H9 (cell line): ENCODE measurements at regions not wholly inside any gene's neighbourhood (a gene's known extent, or its start where the extent isn't known, plus 50 kb on each side); places are given as distances from the start of the nearest gene placed in this dataset.

ENCODE experiments used
- DNase-seq: peaks from one replicate; pipeline ENCODE4 v3.0.0-alpha.2; 2017
- H2AFZ ChIP-seq: one replicate; pipeline ENCODE4 v1.6.1; 2013; ENCODE audit warnings: mild to moderate bottlenecking, low read length, control low read depth, moderate library complexity
- H2AK5ac ChIP-seq: 2 replicates; pipeline ENCODE4 v1.6.1; 2013; ENCODE audit warnings: low read length, control low read depth, mixed read lengths; ENCODE audit not compliant: insufficient read length
- H2BK120ac ChIP-seq: one replicate; pipeline ENCODE4 v1.6.1; 2013; ENCODE audit warnings: low read depth, mild to moderate bottlenecking, low read length, control low read depth, inconsistent platforms; ENCODE audit not compliant: poor library complexity, severe bottlenecking
- H2BK12ac ChIP-seq: 2 replicates; pipeline ENCODE4 v1.6.1; 2013; ENCODE audit warnings: low read length, control low read depth, mixed read lengths, low read depth; ENCODE audit not compliant: insufficient read length
- H2BK15ac ChIP-seq: 2 replicates; pipeline ENCODE4 v1.6.1; 2013; ENCODE audit warnings: low read depth, low read length, control low read depth
- H2BK20ac ChIP-seq: one replicate; pipeline ENCODE4 v1.6.1; 2013; ENCODE audit warnings: low read depth, mild to moderate bottlenecking, low read length, control low read depth, inconsistent platforms; ENCODE audit not compliant: poor library complexity, severe bottlenecking
- H2BK5ac ChIP-seq: 2 replicates; pipeline ENCODE4 v1.6.1; 2013; ENCODE audit warnings: low read length, control low read depth, mixed read lengths; ENCODE audit not compliant: insufficient read length
- H3K14ac ChIP-seq: 2 replicates; pipeline ENCODE4 v1.6.1; 2013; ENCODE audit warnings: low read length, control low read depth; ENCODE audit not compliant: insufficient read depth
- H3K18ac ChIP-seq: 2 replicates; pipeline ENCODE4 v1.6.1; 2013; ENCODE audit warnings: low read depth, mild to moderate bottlenecking, mixed read lengths, low read length, control low read depth; ENCODE audit not compliant: insufficient read length
- H3K23ac ChIP-seq: 2 replicates; pipeline ENCODE4 v1.6.1; 2013; ENCODE audit warnings: low read length, control low read depth, mixed read lengths, low read depth; ENCODE audit not compliant: insufficient read length
- H3K23me2 ChIP-seq: 2 replicates; pipeline ENCODE4 v1.6.1; 2013; ENCODE audit warnings: low read depth, mild to moderate bottlenecking, mixed read lengths, low read length, control low read depth; ENCODE audit not compliant: insufficient read length, poor library complexity, severe bottlenecking
- H3K27ac ChIP-seq: 2 replicates; pipeline ENCODE4 v1.5.1; 2013; ENCODE audit warnings: low read length, control low read depth, mixed read lengths, low read depth; ENCODE audit not compliant: insufficient read length
- H3K27me3 ChIP-seq: 2 replicates; pipeline ENCODE4 v1.6.1; 2013; ENCODE audit warnings: low read length, control low read depth, inconsistent platforms; ENCODE audit not compliant: insufficient read depth
- H3K4ac ChIP-seq: 2 replicates; pipeline ENCODE4 v1.6.1; 2013; ENCODE audit warnings: low read depth, mild to moderate bottlenecking, control low read depth, inconsistent platforms, low read length, moderate library complexity
- H3K4me1 ChIP-seq: 2 replicates; pipeline ENCODE4 v1.6.1; 2013; ENCODE audit warnings: low read length, control low read depth, inconsistent platforms; ENCODE audit not compliant: insufficient read depth
- H3K4me2 ChIP-seq: 2 replicates; pipeline ENCODE4 v1.6.1; 2013; ENCODE audit warnings: low read length, control low read depth, mixed read lengths; ENCODE audit not compliant: insufficient read length, insufficient read depth
- H3K56ac ChIP-seq: 2 replicates; pipeline ENCODE4 v1.6.1; 2013; ENCODE audit warnings: low read depth, mild to moderate bottlenecking, mixed read lengths, low read length, control low read depth; ENCODE audit not compliant: insufficient read length
- H3K79me1 ChIP-seq: 2 replicates; pipeline ENCODE4 v1.6.1; 2013; ENCODE audit warnings: low read depth, mild to moderate bottlenecking, moderate library complexity, low read length, control low read depth, inconsistent platforms; ENCODE audit not compliant: insufficient read depth, poor library complexity, severe bottlenecking
- H3K79me2 ChIP-seq: 2 replicates; pipeline ENCODE4 v1.6.1; 2013; ENCODE audit warnings: low read length, control low read depth, inconsistent platforms; ENCODE audit not compliant: insufficient read depth
- H3K9ac ChIP-seq: 2 replicates; pipeline ENCODE4 v1.6.1; 2013; ENCODE audit warnings: low read length, control low read depth, mixed read lengths; ENCODE audit not compliant: insufficient read length; ENCODE audit errors: extremely low read depth
- H3K9me3 ChIP-seq: one replicate; pipeline ENCODE4 v1.6.1; 2013; ENCODE audit warnings: low read depth, low read length, inconsistent platforms; ENCODE audit not compliant: control insufficient read depth
- H3T11ph ChIP-seq: one replicate; pipeline ENCODE4 v1.6.1; 2013; ENCODE audit warnings: mild to moderate bottlenecking, low read length, control low read depth, inconsistent platforms
- H4K20me1 ChIP-seq: one replicate; pipeline ENCODE4 v1.6.1; 2013; ENCODE audit not compliant: control insufficient read depth, insufficient read length, insufficient read depth
- H4K5ac ChIP-seq: 2 replicates; pipeline ENCODE4 v1.6.1; 2013; ENCODE audit warnings: low read depth, mild to moderate bottlenecking, mixed read lengths, low read length, control low read depth; ENCODE audit not compliant: insufficient read length
- H4K8ac ChIP-seq: replicated peaks from 2 replicates; pipeline ENCODE4 v1.6.1; 2013; ENCODE audit warnings: low read length, control low read depth, mixed read lengths, low read depth; ENCODE audit not compliant: insufficient read length
- H4K91ac ChIP-seq: 2 replicates; pipeline ENCODE4 v1.6.1; 2013; ENCODE audit warnings: low read depth, mild to moderate bottlenecking, moderate library complexity, mixed read lengths, low read length, control low read depth; ENCODE audit not compliant: insufficient read length
- H3K27ac Mint-ChIP-seq, 3 experiments: 2 replicates in 2 of 3; 3 replicates in 1 of 3; pipeline ENCODE4 v1.8.0; 2020 to 2021; ENCODE audit warnings: mixed read lengths in 3 of 3, mild to moderate bottlenecking in 1 of 3, moderate library complexity in 1 of 3
- H3K27me3 Mint-ChIP-seq: 2 replicates; pipeline ENCODE4 v1.8.0; 2021; ENCODE audit warnings: low read depth, mild to moderate bottlenecking, moderate library complexity, mixed read lengths
- H3K36me3 Mint-ChIP-seq, 3 experiments: 2 replicates in 2 of 3; 3 replicates in 1 of 3; pipeline ENCODE4 v1.8.0; 2020 to 2021; ENCODE audit warnings: low read depth in 3 of 3, mixed read lengths in 3 of 3; ENCODE audit not compliant: insufficient read depth in 1 of 3
- H3K4me1 Mint-ChIP-seq, 2 experiments: 2 replicates each; pipeline ENCODE4 v1.8.0; 2020; ENCODE audit warnings: mixed read lengths in 2 of 2
- H3K4me3 Mint-ChIP-seq, 2 experiments: 2 replicates in 1 of 2; 3 replicates in 1 of 2; pipeline ENCODE4 v1.8.0; 2020 to 2021; ENCODE audit warnings: mild to moderate bottlenecking in 2 of 2, mixed read lengths in 2 of 2, moderate library complexity in 1 of 2
- H3K9me3 Mint-ChIP-seq, 2 experiments: 2 replicates in 1 of 2; 3 replicates in 1 of 2; pipeline ENCODE4 v1.8.0; 2020; ENCODE audit warnings: mild to moderate bottlenecking in 2 of 2, mixed read lengths in 2 of 2, moderate library complexity in 1 of 2
- CTCF ChIP-seq: fragments of 200-600 bp; sonication (generic); conservative IDR thresholded peaks from 3 replicates; pipeline ENCODE4 v1.8.0; 2021; ENCODE audit warnings: antibody characterized with exemption, mild to moderate bottlenecking
- WGBS: extraction: QIAGEN DNeasy Blood & Tissue Kit; methylation state at CpG from one replicate; pipeline ENCODE4 v1.1.7; 2013; ENCODE audit warnings: missing lambda C conversion rate, low lambda C conversion rate, mixed read lengths; ENCODE audit not compliant: insufficient read length; ENCODE audit errors: extremely low coverage; 5-methylcytosine and 5-hydroxymethylcytosine counted together

GRCh38 chr16:86344881-86345280 lies 165.4 kb upstream of the FOXF1 start:
- H3T11ph ChIP-seq = no peak overlapping the region
- WGBS = no CpG with 5 or more reads among the region's 5 CpGs
- no peak overlapping the region for H3K9ac ChIP-seq
- no peak overlapping the region for H2AK5ac ChIP-seq
- H3K27me3 Mint-ChIP-seq = peaks cover 81% of the 10 kb centered on the region
- no peak overlapping the region for H4K5ac ChIP-seq
- TF ChIP-seq CTCF = no peak
- no peak overlapping the region for H3K4me3 Mint-ChIP-seq
- H3K4ac ChIP-seq = no peak overlapping the region
- H2BK15ac ChIP-seq = no peak overlapping the region
- H3K79me2 ChIP-seq = no peaks in the 10 kb centered on the region
- no peak overlapping the region for H4K8ac ChIP-seq
- no peaks in the 10 kb centered on the region for H3K9me3 ChIP-seq
- no peak overlapping the region for H3K4me2 ChIP-seq
- H3K27me3 ChIP-seq = no peaks in the 10 kb centered on the region; the same call in 1 of the 2 replicates
- no peak overlapping the region for H3K23ac ChIP-seq
- H3K27ac ChIP-seq = no peak overlapping the region
- no peak overlapping the region for H2AFZ ChIP-seq
- H3K14ac ChIP-seq = no peak overlapping the region
- no peak overlapping the region for H3K18ac ChIP-seq
- H2BK12ac ChIP-seq = no peak overlapping the region
- H4K20me1 ChIP-seq = no peaks in the 10 kb centered on the region
- H3K56ac ChIP-seq = no peak overlapping the region
- no peaks in the 10 kb centered on the region for H3K36me3 Mint-ChIP-seq
- H3K9me3 Mint-ChIP-seq = peaks cover 0 to 3% of the 10 kb centered on the region in 2 experiments; a peak in 2 of 5 replicates
- no peak overlapping the region for H3K27ac Mint-ChIP-seq
- no peak overlapping the region for H2BK120ac ChIP-seq
- no peaks in the 10 kb centered on the region for H3K23me2 ChIP-seq
- no peak overlapping the region for H4K91ac ChIP-seq
- no peak overlapping the region for H2BK20ac ChIP-seq
- no peak for DNase-seq
- no peaks in the 10 kb centered on the region for H3K79me1 ChIP-seq
- no peak overlapping the region for H2BK5ac ChIP-seq
- H3K4me1 ChIP-seq = peaks cover 6% of the 10 kb centered on the region; the same call in 1 of the 2 replicates
- peaks cover 48 to 64% of the 10 kb centered on the region in 2 experiments for H3K4me1 Mint-ChIP-seq
